Loucy (cell line): ENCODE measurements at regions not wholly inside any gene's neighbourhood (a gene's known extent, or its start where the extent isn't known, plus 50 kb on each side); places are given as distances from the start of the nearest gene placed in this dataset.

Experiments used
- H2AFZ ChIP-seq: fragments of 200-600 bp; sonication (generic); 2 replicates; pipeline ENCODE4 v1.6.0; 2016; ENCODE audit warnings: antibody characterized with exemption, mild to moderate bottlenecking, low read length, moderate library complexity
- H3F3A ChIP-seq: fragments of 200-600 bp; 2 replicates; pipeline ENCODE4 v1.6.0; 2016; ENCODE audit warnings: antibody characterized with exemption, low read depth, mild to moderate bottlenecking
- H3K27me3 ChIP-seq: fragments of 200-600 bp; sonication (generic); 2 replicates; pipeline ENCODE4 v1.6.1; 2014; ENCODE audit warnings: low read length, mild to moderate bottlenecking; ENCODE audit not compliant: insufficient read depth, poor library complexity, severe bottlenecking
- H3K36me3 ChIP-seq: fragments of 200-600 bp; sonication (generic); 2 replicates; pipeline ENCODE4 v1.6.1; 2016; ENCODE audit warnings: low read length; ENCODE audit not compliant: insufficient read depth
- H3K4me1 ChIP-seq: fragments of 200-600 bp; sonication (generic); 2 replicates; pipeline ENCODE4 v1.5.1; 2014; ENCODE audit warnings: low read length, mild to moderate bottlenecking; ENCODE audit not compliant: insufficient read depth, poor library complexity, severe bottlenecking
- H3K4me2 ChIP-seq: fragments of 200-600 bp; sonication (generic); 2 replicates; pipeline ENCODE4 v1.6.0; 2014; ENCODE audit warnings: antibody characterized with exemption, low read length, low read depth, mild to moderate bottlenecking; ENCODE audit not compliant: poor library complexity, severe bottlenecking
- H3K4me3 ChIP-seq: fragments of 200-600 bp; sonication (generic); 2 replicates; pipeline ENCODE4 v1.5.1; 2014; ENCODE audit warnings: low read length, mild to moderate bottlenecking, mixed read lengths; ENCODE audit not compliant: poor library complexity, severe bottlenecking
- H3K79me2 ChIP-seq: fragments of 200-600 bp; sonication (generic); 2 replicates; pipeline ENCODE4 v1.6.1; 2014; ENCODE audit warnings: low read length; ENCODE audit not compliant: insufficient read depth
- H3K9ac ChIP-seq: fragments of 200-600 bp; sonication (generic); 2 replicates; pipeline ENCODE4 v1.6.0; 2014; ENCODE audit warnings: mild to moderate bottlenecking, low read depth, low read length, moderate library complexity; ENCODE audit not compliant: poor library complexity, severe bottlenecking
- H3K9me2 ChIP-seq: fragments of 200-600 bp; sonication (generic); replicated peaks from 2 replicates; pipeline ENCODE4 v1.6.1; 2016; ENCODE audit warnings: low read depth, low read length, mixed read lengths
- H3K9me3 ChIP-seq: fragments of 200-600 bp; sonication (generic); 2 replicates; pipeline ENCODE4 v1.6.1; 2014; ENCODE audit warnings: mild to moderate bottlenecking, antibody characterized with exemption, low read length, low read depth; ENCODE audit not compliant: insufficient read depth
- H4K20me1 ChIP-seq: fragments of 200-600 bp; sonication (generic); 2 replicates; pipeline ENCODE4 v1.6.0; 2014; ENCODE audit warnings: antibody characterized with exemption, low read length, mild to moderate bottlenecking; ENCODE audit not compliant: insufficient read depth, poor library complexity, severe bottlenecking
- CTCF ChIP-seq: fragments of 200-600 bp; sonication (generic); conservative IDR thresholded peaks from 2 replicates; pipeline ENCODE4 v1.5.1; 2014; ENCODE audit warnings: mild to moderate bottlenecking, antibody characterized with exemption, low read length
- EZH2phosphoT487 ChIP-seq: fragments of 200-600 bp; IDR thresholded peaks from 2 replicates; pipeline ENCODE4 v1.6.1; 2018; ENCODE audit warnings: antibody characterized with exemption, mild to moderate bottlenecking, moderate library complexity, borderline replicate concordance

GRCh38 chr12:70043490-70044138 is 199.6 kb upstream of the CNOT2 start:
- Histone ChIP-seq H3K79me2 (no peaks in the 10 kb centered on the region), H3K4me2 (no peak overlapping the region), H3F3A (no peaks in the 10 kb centered on the region), H3K9me2 (no peaks in the 10 kb centered on the region), H3K9me3 (no peaks in the 10 kb centered on the region), H4K20me1 (no peaks in the 10 kb centered on the region), H3K4me3 (no peak overlapping the region), H3K4me1 (no peaks in the 10 kb centered on the region), H3K36me3 (no peaks in the 10 kb centered on the region), H3K9ac (no peak overlapping the region), H2AFZ (no peak overlapping the region), H3K27me3 (no peaks in the 10 kb centered on the region)
- TF ChIP-seq CTCF, result no peak
- no peak for TF ChIP-seq EZH2phosphoT487

GRCh38 chr12:70044167-70044566 is 199.1 kb upstream of the CNOT2 start:
- Histone ChIP-seq H3K4me2 (no peak overlapping the region), H3K36me3 (no peaks in the 10 kb centered on the region), H3K4me1 (no peaks in the 10 kb centered on the region), H3K9me3 (no peaks in the 10 kb centered on the region), H3K79me2 (no peaks in the 10 kb centered on the region), H2AFZ (no peak overlapping the region), H3K27me3 (no peaks in the 10 kb centered on the region), H3K4me3 (no peak overlapping the region), H3K9me2 (no peaks in the 10 kb centered on the region), H3K9ac (no peak overlapping the region), H4K20me1 (no peaks in the 10 kb centered on the region), H3F3A (no peaks in the 10 kb centered on the region)
- TF ChIP-seq EZH2phosphoT487 (no peak), CTCF (no peak)

- no peaks in the 10 kb centered on the region for H3K79me2 ChIP-seq
- H2AFZ ChIP-seq, result no peak overlapping the region
- no peaks in the 10 kb centered on the region for H3K9me2 ChIP-seq
- H3K4me3 ChIP-seq, result no peak overlapping the region
- H3K4me2 ChIP-seq, result no peak overlapping the region
- H3F3A ChIP-seq, result no peaks in the 10 kb centered on the region
- TF ChIP-seq CTCF (no peak), EZH2phosphoT487 (no peak)
- no peaks in the 10 kb centered on the region for H3K27me3 ChIP-seq
- no peak overlapping the region for H3K9ac ChIP-seq
- no peaks in the 10 kb centered on the region for H3K36me3 ChIP-seq
- peaks cover 6% of the 10 kb centered on the region for H3K4me1 ChIP-seq
- H3K9me3 ChIP-seq, result no peaks in the 10 kb centered on the region
- H4K20me1 ChIP-seq, result no peaks in the 10 kb centered on the region
These were observed 198.2 kb upstream of the CNOT2 start for GRCh38 chr12:70045036-70045435.
